ENCODE measurements at regions not wholly inside any gene's neighbourhood (a gene's known extent, or its start where the extent isn't known, plus 50 kb on each side); places are given as distances from the start of the nearest gene placed in this dataset.
"Not testable (repeated sequence)": the region's sequence is repeated elsewhere in the genome, so short reads cannot be mapped to it uniquely, and the experiment has no call there.

- no peak for DNase-seq
- ATAC-seq (ENCODE audit: poor library complexity), result no peak
- intact Hi-C loops (cut with DNase I), result no loop called here
These were observed 457.2 kb upstream of the SLC39A10 start for GRCh38 chr2:195199864-195200263.

- DNase-seq (no peak), ATAC-seq (ENCODE audit: poor library complexity) (no peak)
- intact Hi-C loops (cut with DNase I), result no loop called here
These were observed 475.8 kb upstream of the SLC39A10 start for GRCh38 chr2:195181059-195181705.

- intact Hi-C loops (cut with DNase I), result no loop called here
- DNase-seq (no peak), ATAC-seq (ENCODE audit: poor library complexity) (no peak)
These were observed 488.7 kb upstream of the SLC39A10 start for GRCh38 chr2:195168369-195168768.

GRCh38 chr2:195164930-195165329 is 492.1 kb upstream of the SLC39A10 start:
- no peak for ATAC-seq (ENCODE audit: poor library complexity)
- no peak for DNase-seq
- intact Hi-C loops (cut with DNase I), result no loop called here

GRCh38 chr2:195162918-195163317 is 494.1 kb upstream of the SLC39A10 start:
- intact Hi-C loops (cut with DNase I), result no loop called here
- DNase-seq (no peak), ATAC-seq (ENCODE audit: poor library complexity) (no peak)

- DNase-seq (no peak), ATAC-seq (ENCODE audit: poor library complexity) (no peak)
- intact Hi-C loops (cut with DNase I), result no loop called here
These were observed 494.8 kb upstream of the SLC39A10 start for GRCh38 chr2:195162194-195162593.

- DNase-seq, result no peak
- no peak for ATAC-seq (ENCODE audit: poor library complexity)
- intact Hi-C loops (cut with DNase I), result no loop called here
These were observed 496.1 kb upstream of the SLC39A10 start for GRCh38 chr2:195160963-195161362.

GRCh38 chr2:195151711-195152110 is 505.3 kb upstream of the SLC39A10 start:
- no peak for DNase-seq
- intact Hi-C loops (cut with DNase I), result no loop called here
- no peak for ATAC-seq (ENCODE audit: poor library complexity)

GRCh38 chr2:195150819-195151218 is 506.2 kb upstream of the SLC39A10 start:
- DNase-seq (no peak), ATAC-seq (ENCODE audit: poor library complexity) (no peak)
- intact Hi-C loops (cut with DNase I), result no loop called here

GRCh38 chr2:195148004-195148403 is 509.0 kb upstream of the SLC39A10 start:
- DNase-seq, result no peak
- intact Hi-C loops (cut with DNase I), result no loop called here
- ATAC-seq (ENCODE audit: poor library complexity), result no peak

- ATAC-seq (ENCODE audit: poor library complexity) (no peak), DNase-seq (no peak)
- intact Hi-C loops (cut with DNase I), result no loop called here
These were observed 510.1 kb upstream of the SLC39A10 start for GRCh38 chr2:195146761-195147541.

GRCh38 chr2:195138435-195138834 is 518.6 kb upstream of the SLC39A10 start:
- intact Hi-C loops (cut with DNase I), result no loop called here
- ATAC-seq (ENCODE audit: poor library complexity) (no peak), DNase-seq (no peak)

GRCh38 chr2:195125889-195126288 is 531.1 kb upstream of the SLC39A10 start:
- DNase-seq; intact Hi-C loops (cut with DNase I); ATAC-seq (ENCODE audit: poor library complexity): not testable (repeated sequence)

- no peak for ATAC-seq (ENCODE audit: poor library complexity)
- intact Hi-C loops (cut with DNase I), result no loop called here
- peak; percentile 11 for DNase-seq
These were observed 532.5 kb upstream of the SLC39A10 start for GRCh38 chr2:195124391-195125079.

GRCh38 chr2:195122653-195123052 is 534.4 kb upstream of the SLC39A10 start:
- no peak for ATAC-seq (ENCODE audit: poor library complexity)
- DNase-seq, result no peak
- intact Hi-C loops (cut with DNase I), result no loop called here

- intact Hi-C loops (cut with DNase I), result no loop called here
- DNase-seq (no peak), ATAC-seq (ENCODE audit: poor library complexity) (no peak)
These were observed 535.7 kb upstream of the SLC39A10 start for GRCh38 chr2:195121341-195121740.

GRCh38 chr2:195119231-195119630 is 537.8 kb upstream of the SLC39A10 start:
- DNase-seq, result no peak
- ATAC-seq (ENCODE audit: poor library complexity), result no peak
- intact Hi-C loops (cut with DNase I), result no loop called here

GRCh38 chr2:195118276-195118675 is 538.8 kb upstream of the SLC39A10 start:
- DNase-seq (no peak), ATAC-seq (ENCODE audit: poor library complexity) (no peak)
- intact Hi-C loops (cut with DNase I), result no loop called here

GRCh38 chr2:195117011-195117410 is 540.0 kb upstream of the SLC39A10 start:
- intact Hi-C loops (cut with DNase I), result no loop called here
- ATAC-seq (ENCODE audit: poor library complexity) (no peak), DNase-seq (no peak)

GRCh38 chr2:195115738-195116137 is 541.3 kb upstream of the SLC39A10 start:
- no peak for ATAC-seq (ENCODE audit: poor library complexity)
- DNase-seq, result no peak
- intact Hi-C loops (cut with DNase I), result no loop called here
